Lower lobe of right lung (tissue), 2 donors: ENCODE measurements at regions not wholly inside any gene's neighbourhood (a gene's known extent, or its start where the extent isn't known, plus 50 kb on each side); places are given as distances from the start of the nearest gene placed in this dataset.

ENCODE experiments used
- ATAC-seq, 2 donors: fragments of 200-7000 bp; cut with Tn5 transposase; one replicate each; pipeline ENCODE4 v1.9.1; 2020 to 2022; ENCODE audit warnings: mild to moderate bottlenecking in 2 of 2, moderate library complexity in 2 of 2
- DNase-seq: peaks from one replicate; pipeline ENCODE4 v3.0.0-alpha.2; 2020
- H3K27ac ChIP-seq: fragments of 200-600 bp; one replicate; pipeline ENCODE4 v1.8.0; 2022
- H3K27me3 ChIP-seq: fragments of 200-600 bp; one replicate; pipeline ENCODE4 v1.8.0; 2022; ENCODE audit warnings: low read depth
- H3K36me3 ChIP-seq: fragments of 200-600 bp; one replicate; pipeline ENCODE4 v1.8.0; 2022; ENCODE audit warnings: mild to moderate bottlenecking
- H3K4me1 ChIP-seq: fragments of 200-600 bp; one replicate; pipeline ENCODE4 v1.8.0; 2022
- H3K4me3 ChIP-seq: fragments of 200-600 bp; one replicate; pipeline ENCODE4 v1.8.0; 2022; ENCODE audit warnings: mild to moderate bottlenecking
- H3K9me3 ChIP-seq: fragments of 200-600 bp; one replicate; pipeline ENCODE4 v1.8.0; 2022
- CTCF ChIP-seq: fragments of 200-600 bp; IDR thresholded peaks from one replicate; pipeline ENCODE4 v1.8.0; 2022; ENCODE audit warnings: antibody characterized with exemption, mild to moderate bottlenecking
- intact Hi-C: fragments of 100-400 bp; cut with DNase I; formaldehyde crosslinking; loops from one replicate; pipeline ENCODE4 v1.11.0; 2022
- donor health status: DM: no; HTN: yes; CAD: no; lungs with severe emphysema.

- TF ChIP-seq CTCF, result no peak
- H3K27ac ChIP-seq, result no peak overlapping the region
- H3K4me3 ChIP-seq, result no peak overlapping the region
- no peaks in the 10 kb centered on the region for H3K9me3 ChIP-seq
- H3K36me3 ChIP-seq, result no peaks in the 10 kb centered on the region
- intact Hi-C loops, result no loop called here
- H3K27me3 ChIP-seq, result no peaks in the 10 kb centered on the region
- ATAC-seq (no peak), DNase-seq (no peak)
- no peaks in the 10 kb centered on the region for H3K4me1 ChIP-seq
Observed at GRCh38 chr2:16413947-16414346, 251.7 kb downstream of the CYRIA start.

- no peaks in the 10 kb centered on the region for H3K9me3 ChIP-seq
- no peak for DNase-seq
- no peaks in the 10 kb centered on the region for H3K27me3 ChIP-seq
- intact Hi-C loops, result no loop called here
- TF ChIP-seq CTCF, result no peak
- ATAC-seq, result peak in 1 of 2 donors; percentile 29
- H3K27ac ChIP-seq, result no peak overlapping the region
- no peaks in the 10 kb centered on the region for H3K4me1 ChIP-seq
- no peak overlapping the region for H3K4me3 ChIP-seq
- no peaks in the 10 kb centered on the region for H3K36me3 ChIP-seq
Observed at GRCh38 chr2:16413285-16413684, 252.3 kb downstream of the CYRIA start.

GRCh38 chr2:16412321-16413030, 253.2 kb downstream of the CYRIA start:
- H3K9me3 ChIP-seq, result no peaks in the 10 kb centered on the region

GRCh38 chr2:16411788-16412187, 253.8 kb downstream of the CYRIA start:
- Histone ChIP-seq H3K9me3 (no peaks in the 10 kb centered on the region), H3K27me3 (no peaks in the 10 kb centered on the region), H3K36me3 (no peaks in the 10 kb centered on the region), H3K27ac (no peak overlapping the region), H3K4me3 (no peak overlapping the region), H3K4me1 (no peaks in the 10 kb centered on the region)
- DNase-seq (no peak), ATAC-seq (no peak)
- no peak for TF ChIP-seq CTCF
- intact Hi-C loops, result no loop called here

More at GRCh38 chr2:16412321-16413030, 253.2 kb downstream of the CYRIA start:
- H3K27ac ChIP-seq, result no peak overlapping the region
- TF ChIP-seq CTCF, result no peak
- no peaks in the 10 kb centered on the region for H3K36me3 ChIP-seq
- H3K27me3 ChIP-seq, result no peaks in the 10 kb centered on the region
- DNase-seq (no peak), ATAC-seq (no peak)
- H3K4me3 ChIP-seq, result no peak overlapping the region
- no peaks in the 10 kb centered on the region for H3K4me1 ChIP-seq
- intact Hi-C loops, result no loop called here

- Histone ChIP-seq H3K9me3 (no peaks in the 10 kb centered on the region), H3K27ac (no peak overlapping the region), H3K4me1 (no peaks in the 10 kb centered on the region), H3K27me3 (no peaks in the 10 kb centered on the region), H3K36me3 (no peaks in the 10 kb centered on the region), H3K4me3 (no peak overlapping the region)
- intact Hi-C loops, result no loop called here
- DNase-seq, result no peak
- ATAC-seq, result no peak
- no peak for TF ChIP-seq CTCF
Observed at GRCh38 chr2:16409849-16410248, 255.8 kb downstream of the CYRIA start.
